ENCODE measurements at regions not wholly inside any gene's neighbourhood (a gene's known extent, or its start where the extent isn't known, plus 50 kb on each side); places are given as distances from the start of the nearest gene placed in this dataset.

DNA sequence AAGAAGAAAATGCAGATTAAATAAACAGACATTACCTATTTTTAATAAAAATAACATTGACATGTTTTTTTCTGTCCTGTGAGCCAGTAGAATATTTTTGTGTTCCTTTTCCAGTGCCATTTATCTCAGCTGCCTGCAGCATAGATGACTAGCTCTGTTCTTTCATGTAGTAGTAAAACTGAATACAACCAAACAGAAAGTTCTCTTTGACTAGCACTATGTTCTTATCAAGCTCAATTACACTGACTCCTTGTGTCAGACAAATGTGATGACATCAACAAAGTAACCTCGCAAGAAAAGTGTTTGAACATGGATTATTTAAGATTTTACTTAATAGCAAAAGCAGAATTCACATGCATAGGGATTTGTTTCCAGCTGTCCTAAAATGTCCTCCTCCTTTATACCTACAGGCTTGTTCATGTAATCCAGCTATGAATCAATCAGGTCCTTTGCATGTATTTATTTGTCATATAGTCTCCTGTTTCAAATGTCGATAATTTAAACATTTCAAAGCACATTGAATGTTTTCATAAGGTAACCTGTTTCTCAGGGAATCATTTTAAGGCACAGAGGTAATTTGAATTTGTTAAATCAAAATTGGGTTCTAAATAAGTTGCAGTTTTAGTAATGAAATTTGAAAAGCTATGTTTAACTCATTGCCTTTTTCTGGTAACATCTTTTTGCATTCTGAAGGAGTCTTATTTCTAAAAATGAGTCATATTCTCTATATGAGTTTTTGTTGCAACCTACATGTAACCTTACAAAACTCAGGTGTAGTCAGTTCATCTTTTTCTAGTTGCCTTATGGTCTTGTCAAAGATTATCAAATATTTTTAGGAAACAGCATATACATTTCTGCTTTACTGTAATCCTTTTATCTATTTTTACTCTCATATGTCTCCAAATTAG lies 215.3 kb upstream of the GULP1 start:
- TF ChIP-seq, protein P1, sequence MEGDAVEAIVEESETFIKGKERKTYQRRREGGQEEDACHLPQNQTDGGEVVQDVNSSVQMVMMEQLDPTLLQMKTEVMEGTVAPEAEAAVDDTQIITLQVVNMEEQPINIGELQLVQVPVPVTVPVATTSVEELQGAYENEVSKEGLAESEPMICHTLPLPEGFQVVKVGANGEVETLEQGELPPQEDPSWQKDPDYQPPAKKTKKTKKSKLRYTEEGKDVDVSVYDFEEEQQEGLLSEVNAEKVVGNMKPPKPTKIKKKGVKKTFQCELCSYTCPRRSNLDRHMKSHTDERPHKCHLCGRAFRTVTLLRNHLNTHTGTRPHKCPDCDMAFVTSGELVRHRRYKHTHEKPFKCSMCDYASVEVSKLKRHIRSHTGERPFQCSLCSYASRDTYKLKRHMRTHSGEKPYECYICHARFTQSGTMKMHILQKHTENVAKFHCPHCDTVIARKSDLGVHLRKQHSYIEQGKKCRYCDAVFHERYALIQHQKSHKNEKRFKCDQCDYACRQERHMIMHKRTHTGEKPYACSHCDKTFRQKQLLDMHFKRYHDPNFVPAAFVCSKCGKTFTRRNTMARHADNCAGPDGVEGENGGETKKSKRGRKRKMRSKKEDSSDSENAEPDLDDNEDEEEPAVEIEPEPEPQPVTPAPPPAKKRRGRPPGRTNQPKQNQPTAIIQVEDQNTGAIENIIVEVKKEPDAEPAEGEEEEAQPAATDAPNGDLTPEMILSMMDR (IDR thresholded peaks at IDR 0.05; ENCODE audit: low read depth, low read length, missing input control): no peak
- TF ChIP-seq, protein P2, sequence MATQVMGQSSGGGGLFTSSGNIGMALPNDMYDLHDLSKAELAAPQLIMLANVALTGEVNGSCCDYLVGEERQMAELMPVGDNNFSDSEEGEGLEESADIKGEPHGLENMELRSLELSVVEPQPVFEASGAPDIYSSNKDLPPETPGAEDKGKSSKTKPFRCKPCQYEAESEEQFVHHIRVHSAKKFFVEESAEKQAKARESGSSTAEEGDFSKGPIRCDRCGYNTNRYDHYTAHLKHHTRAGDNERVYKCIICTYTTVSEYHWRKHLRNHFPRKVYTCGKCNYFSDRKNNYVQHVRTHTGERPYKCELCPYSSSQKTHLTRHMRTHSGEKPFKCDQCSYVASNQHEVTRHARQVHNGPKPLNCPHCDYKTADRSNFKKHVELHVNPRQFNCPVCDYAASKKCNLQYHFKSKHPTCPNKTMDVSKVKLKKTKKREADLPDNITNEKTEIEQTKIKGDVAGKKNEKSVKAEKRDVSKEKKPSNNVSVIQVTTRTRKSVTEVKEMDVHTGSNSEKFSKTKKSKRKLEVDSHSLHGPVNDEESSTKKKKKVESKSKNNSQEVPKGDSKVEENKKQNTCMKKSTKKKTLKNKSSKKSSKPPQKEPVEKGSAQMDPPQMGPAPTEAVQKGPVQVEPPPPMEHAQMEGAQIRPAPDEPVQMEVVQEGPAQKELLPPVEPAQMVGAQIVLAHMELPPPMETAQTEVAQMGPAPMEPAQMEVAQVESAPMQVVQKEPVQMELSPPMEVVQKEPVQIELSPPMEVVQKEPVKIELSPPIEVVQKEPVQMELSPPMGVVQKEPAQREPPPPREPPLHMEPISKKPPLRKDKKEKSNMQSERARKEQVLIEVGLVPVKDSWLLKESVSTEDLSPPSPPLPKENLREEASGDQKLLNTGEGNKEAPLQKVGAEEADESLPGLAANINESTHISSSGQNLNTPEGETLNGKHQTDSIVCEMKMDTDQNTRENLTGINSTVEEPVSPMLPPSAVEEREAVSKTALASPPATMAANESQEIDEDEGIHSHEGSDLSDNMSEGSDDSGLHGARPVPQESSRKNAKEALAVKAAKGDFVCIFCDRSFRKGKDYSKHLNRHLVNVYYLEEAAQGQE (IDR thresholded peaks at IDR 0.05): no peak
- TF ChIP-seq RAD21 (IDR thresholded peaks at IDR 0.05) (no peak), JUND (IDR thresholded peaks at IDR 0.05) (no peak), GABPA (IDR thresholded peaks at IDR 0.05 in 1 of 2, conservative IDR thresholded peaks at IDR 0.05 in 1 of 2) (no peak), SP1 (IDR thresholded peaks at IDR 0.05) (no peak), RXRA (IDR thresholded peaks at IDR 0.05) (no peak)
- TF ChIP-seq, protein P3, sequence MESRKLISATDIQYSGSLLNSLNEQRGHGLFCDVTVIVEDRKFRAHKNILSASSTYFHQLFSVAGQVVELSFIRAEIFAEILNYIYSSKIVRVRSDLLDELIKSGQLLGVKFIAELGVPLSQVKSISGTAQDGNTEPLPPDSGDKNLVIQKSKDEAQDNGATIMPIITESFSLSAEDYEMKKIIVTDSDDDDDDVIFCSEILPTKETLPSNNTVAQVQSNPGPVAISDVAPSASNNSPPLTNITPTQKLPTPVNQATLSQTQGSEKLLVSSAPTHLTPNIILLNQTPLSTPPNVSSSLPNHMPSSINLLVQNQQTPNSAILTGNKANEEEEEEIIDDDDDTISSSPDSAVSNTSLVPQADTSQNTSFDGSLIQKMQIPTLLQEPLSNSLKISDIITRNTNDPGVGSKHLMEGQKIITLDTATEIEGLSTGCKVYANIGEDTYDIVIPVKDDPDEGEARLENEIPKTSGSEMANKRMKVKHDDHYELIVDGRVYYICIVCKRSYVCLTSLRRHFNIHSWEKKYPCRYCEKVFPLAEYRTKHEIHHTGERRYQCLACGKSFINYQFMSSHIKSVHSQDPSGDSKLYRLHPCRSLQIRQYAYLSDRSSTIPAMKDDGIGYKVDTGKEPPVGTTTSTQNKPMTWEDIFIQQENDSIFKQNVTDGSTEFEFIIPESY (IDR thresholded peaks at IDR 0.05): no peak
- TF ChIP-seq, protein P4, sequence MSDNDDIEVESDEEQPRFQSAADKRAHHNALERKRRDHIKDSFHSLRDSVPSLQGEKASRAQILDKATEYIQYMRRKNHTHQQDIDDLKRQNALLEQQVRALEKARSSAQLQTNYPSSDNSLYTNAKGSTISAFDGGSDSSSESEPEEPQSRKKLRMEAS (IDR thresholded peaks at IDR 0.05): no peak

All from liver (tissue), 3 donors.